Left hindlimb (tissue), 1 donor: ENCODE measurements at regions not wholly inside any gene's neighbourhood (a gene's known extent, or its start where the extent isn't known, plus 50 kb on each side); places are given as distances from the start of the nearest gene placed in this dataset.
"Not testable (repeated sequence)": the region's sequence is repeated elsewhere in the genome, so short reads cannot be mapped to it uniquely, and the experiment has no call there.

Source experiments
- DNase-seq: peaks from one replicate; pipeline ENCODE4 v3.0.0-alpha.2; 2018

- DNase-seq: no peak
Measured at GRCh38 chr2:37573451-37574388, 97.7 kb downstream of the CDC42EP3 start.

- no peak for DNase-seq
Measured at GRCh38 chr2:37575780-37576179, 95.7 kb downstream of the CDC42EP3 start.

- not testable (repeated sequence) for DNase-seq
Measured at GRCh38 chr2:37576194-37576593, 95.2 kb downstream of the CDC42EP3 start.

- no peak for DNase-seq
Measured at GRCh38 chr2:37576831-37577230, 94.6 kb downstream of the CDC42EP3 start.

GRCh38 chr2:37579192-37579713 is 92.2 kb downstream of the CDC42EP3 start:
- DNase-seq: no peak

- not testable (repeated sequence) for DNase-seq
Measured at GRCh38 chr2:37579949-37580348, 91.5 kb downstream of the CDC42EP3 start.

- no peak for DNase-seq
Measured at GRCh38 chr2:37581433-37581832, 90.0 kb downstream of the CDC42EP3 start.

- DNase-seq: peak; percentile 51
Measured at GRCh38 chr2:37582481-37583220, 88.8 kb downstream of the CDC42EP3 start.

GRCh38 chr2:37583402-37583801 is 88.0 kb downstream of the CDC42EP3 start:
- no peak for DNase-seq

GRCh38 chr2:37583867-37584266 is 87.6 kb downstream of the CDC42EP3 start:
- no peak for DNase-seq

GRCh38 chr2:37585295-37585908 is 86.0 kb downstream of the CDC42EP3 start:
- DNase-seq: no peak

- DNase-seq: no peak
Measured at GRCh38 chr2:37585982-37586621, 85.3 kb downstream of the CDC42EP3 start.

GRCh38 chr2:37586663-37587317 is 84.7 kb downstream of the CDC42EP3 start:
- DNase-seq: no peak

GRCh38 chr2:37587817-37588216 is 83.6 kb downstream of the CDC42EP3 start:
- DNase-seq: no peak

GRCh38 chr2:37588316-37588777 is 83.1 kb downstream of the CDC42EP3 start:
- no peak for DNase-seq

- DNase-seq: no peak
Measured at GRCh38 chr2:37589298-37589697, 82.1 kb downstream of the CDC42EP3 start.

GRCh38 chr2:37590119-37590571 is 81.3 kb downstream of the CDC42EP3 start:
- DNase-seq: no peak
